OCI-M1 (cell line): ENCODE measurements at regions not wholly inside any gene's neighbourhood (a gene's known extent, or its start where the extent isn't known, plus 50 kb on each side); places are given as distances from the start of the nearest gene placed in this dataset.

Experiments
- DNase-seq: peaks from one replicate; lab custom pipeline; 2025; lab: John Stamatoyannopoulos, UW

GRCh38 chr2:121099329-121100290 is 185.4 kb downstream of the TFCP2L1 start:
- DNase-seq: no peak

GRCh38 chr2:121101093-121101715 is 183.8 kb downstream of the TFCP2L1 start:
- DNase-seq: no peak

- DNase-seq: no peak
Observed at GRCh38 chr2:121102941-121103340, 182.1 kb downstream of the TFCP2L1 start.

GRCh38 chr2:121103960-121104359 is 181.0 kb downstream of the TFCP2L1 start:
- no peak for DNase-seq

GRCh38 chr2:121104721-121105141 is 180.3 kb downstream of the TFCP2L1 start:
- DNase-seq: no peak

GRCh38 chr2:121110924-121111323 is 174.1 kb downstream of the TFCP2L1 start:
- no peak for DNase-seq

GRCh38 chr2:121118951-121119350 is 166.1 kb downstream of the TFCP2L1 start:
- no peak for DNase-seq

GRCh38 chr2:121120411-121120810 is 164.6 kb downstream of the TFCP2L1 start:
- DNase-seq: no peak

- no peak for DNase-seq
Observed at GRCh38 chr2:121120991-121121390, 164.0 kb downstream of the TFCP2L1 start.

- DNase-seq: no peak
Observed at GRCh38 chr2:121121661-121122060, 163.3 kb downstream of the TFCP2L1 start.

- no peak for DNase-seq
Observed at GRCh38 chr2:121123268-121123667, 161.7 kb downstream of the TFCP2L1 start.

- DNase-seq: no peak
Observed at GRCh38 chr2:121124330-121124729, 160.7 kb downstream of the TFCP2L1 start.

GRCh38 chr2:121125350-121125749 is 159.7 kb downstream of the TFCP2L1 start:
- DNase-seq: no peak

- peak; percentile 91 for DNase-seq
Observed at GRCh38 chr2:121128741-121129659, 156.0 kb downstream of the TFCP2L1 start.

GRCh38 chr2:121129692-121130091 is 155.3 kb downstream of the TFCP2L1 start:
- DNase-seq: no peak

- no peak for DNase-seq
Observed at GRCh38 chr2:121130301-121130850, 154.6 kb downstream of the TFCP2L1 start.

- DNase-seq: no peak
Observed at GRCh38 chr2:121131375-121131774, 153.6 kb downstream of the TFCP2L1 start.

GRCh38 chr2:121132054-121132761 is 152.8 kb downstream of the TFCP2L1 start:
- DNase-seq: no peak

GRCh38 chr2:121132762-121133107 is 152.3 kb downstream of the TFCP2L1 start:
- DNase-seq: no peak

- DNase-seq: no peak
Observed at GRCh38 chr2:121133551-121134319, 151.3 kb downstream of the TFCP2L1 start.
